Lower lobe of right lung (tissue), 2 donors: ENCODE measurements at regions not wholly inside any gene's neighbourhood (a gene's known extent, or its start where the extent isn't known, plus 50 kb on each side); places are given as distances from the start of the nearest gene placed in this dataset.

ENCODE experiments used
- ATAC-seq, 2 donors: fragments of 200-7000 bp; cut with Tn5 transposase; one replicate each; pipeline ENCODE4 v1.9.1; 2020 to 2022; ENCODE audit warnings: mild to moderate bottlenecking in 2 of 2, moderate library complexity in 2 of 2
- DNase-seq: peaks from one replicate; pipeline ENCODE4 v3.0.0-alpha.2; 2020
- H3K27ac ChIP-seq: fragments of 200-600 bp; one replicate; pipeline ENCODE4 v1.8.0; 2022
- H3K27me3 ChIP-seq: fragments of 200-600 bp; one replicate; pipeline ENCODE4 v1.8.0; 2022; ENCODE audit warnings: low read depth
- H3K36me3 ChIP-seq: fragments of 200-600 bp; one replicate; pipeline ENCODE4 v1.8.0; 2022; ENCODE audit warnings: mild to moderate bottlenecking
- H3K4me1 ChIP-seq: fragments of 200-600 bp; one replicate; pipeline ENCODE4 v1.8.0; 2022
- H3K4me3 ChIP-seq: fragments of 200-600 bp; one replicate; pipeline ENCODE4 v1.8.0; 2022; ENCODE audit warnings: mild to moderate bottlenecking
- H3K9me3 ChIP-seq: fragments of 200-600 bp; one replicate; pipeline ENCODE4 v1.8.0; 2022
- intact Hi-C: fragments of 100-400 bp; cut with DNase I; formaldehyde crosslinking; loops from one replicate; pipeline ENCODE4 v1.11.0; 2022
- TF ChIP-seq, protein P1 (sequence below): fragments of 200-600 bp; IDR thresholded peaks from one replicate; pipeline ENCODE4 v1.8.0; 2022; ENCODE audit warnings: antibody characterized with exemption, mild to moderate bottlenecking
- donor health status: DM: no; HTN: yes; CAD: no; lungs with severe emphysema.

DNA sequence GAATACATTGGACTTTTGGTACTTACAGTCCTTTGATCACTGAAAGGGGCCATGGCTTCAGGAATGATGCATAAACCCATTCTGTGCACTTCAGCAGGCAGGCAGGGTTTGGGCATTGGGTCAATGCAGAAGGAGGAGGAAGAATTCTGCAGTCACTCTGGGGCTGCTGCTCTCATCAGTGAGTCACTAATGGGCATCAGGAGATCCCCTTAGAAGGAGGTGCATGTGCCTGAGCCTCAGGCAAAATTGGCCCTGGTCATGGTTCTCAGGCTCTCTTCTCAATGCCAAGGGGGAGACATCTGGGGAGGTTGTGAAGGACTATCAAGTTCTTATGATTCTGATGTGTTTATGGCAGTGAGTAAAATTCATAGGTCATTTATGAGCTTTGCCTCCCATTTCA lies 52.0 kb upstream of the TNP1 start:
- Histone ChIP-seq H3K4me3 (no peak overlapping the region), H3K36me3 (no peaks in the 10 kb centered on the region), H3K4me1 (no peaks in the 10 kb centered on the region), H3K9me3 (no peaks in the 10 kb centered on the region), H3K27me3 (no peaks in the 10 kb centered on the region), H3K27ac (no peak overlapping the region)
- DNase-seq (no peak), ATAC-seq (no peak)
- TF ChIP-seq, protein P1, sequence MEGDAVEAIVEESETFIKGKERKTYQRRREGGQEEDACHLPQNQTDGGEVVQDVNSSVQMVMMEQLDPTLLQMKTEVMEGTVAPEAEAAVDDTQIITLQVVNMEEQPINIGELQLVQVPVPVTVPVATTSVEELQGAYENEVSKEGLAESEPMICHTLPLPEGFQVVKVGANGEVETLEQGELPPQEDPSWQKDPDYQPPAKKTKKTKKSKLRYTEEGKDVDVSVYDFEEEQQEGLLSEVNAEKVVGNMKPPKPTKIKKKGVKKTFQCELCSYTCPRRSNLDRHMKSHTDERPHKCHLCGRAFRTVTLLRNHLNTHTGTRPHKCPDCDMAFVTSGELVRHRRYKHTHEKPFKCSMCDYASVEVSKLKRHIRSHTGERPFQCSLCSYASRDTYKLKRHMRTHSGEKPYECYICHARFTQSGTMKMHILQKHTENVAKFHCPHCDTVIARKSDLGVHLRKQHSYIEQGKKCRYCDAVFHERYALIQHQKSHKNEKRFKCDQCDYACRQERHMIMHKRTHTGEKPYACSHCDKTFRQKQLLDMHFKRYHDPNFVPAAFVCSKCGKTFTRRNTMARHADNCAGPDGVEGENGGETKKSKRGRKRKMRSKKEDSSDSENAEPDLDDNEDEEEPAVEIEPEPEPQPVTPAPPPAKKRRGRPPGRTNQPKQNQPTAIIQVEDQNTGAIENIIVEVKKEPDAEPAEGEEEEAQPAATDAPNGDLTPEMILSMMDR, result no peak
- intact Hi-C loops, result no loop called here

DNA sequence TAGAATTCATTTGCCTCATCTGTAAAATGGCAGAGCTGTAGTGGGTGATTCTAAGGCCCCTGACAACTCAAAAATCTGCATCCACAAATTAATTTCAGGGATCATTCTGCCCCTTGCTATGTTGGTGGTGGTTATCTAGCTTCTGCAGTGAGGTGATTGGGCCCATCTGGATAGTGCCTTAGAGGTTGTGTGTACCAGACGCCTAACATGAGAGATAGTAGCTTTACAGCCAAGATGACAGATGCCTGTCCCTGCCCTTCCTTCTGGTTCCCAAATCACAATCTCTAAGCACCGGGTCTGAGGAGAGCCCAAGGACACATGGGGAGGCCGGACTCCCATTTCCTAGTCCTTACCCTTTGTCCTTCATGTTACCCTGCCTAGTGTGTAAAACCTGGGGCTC lies 51.1 kb upstream of the TNP1 start:
- TF ChIP-seq, protein P1, result no peak
- DNase-seq, result no peak

DNA sequence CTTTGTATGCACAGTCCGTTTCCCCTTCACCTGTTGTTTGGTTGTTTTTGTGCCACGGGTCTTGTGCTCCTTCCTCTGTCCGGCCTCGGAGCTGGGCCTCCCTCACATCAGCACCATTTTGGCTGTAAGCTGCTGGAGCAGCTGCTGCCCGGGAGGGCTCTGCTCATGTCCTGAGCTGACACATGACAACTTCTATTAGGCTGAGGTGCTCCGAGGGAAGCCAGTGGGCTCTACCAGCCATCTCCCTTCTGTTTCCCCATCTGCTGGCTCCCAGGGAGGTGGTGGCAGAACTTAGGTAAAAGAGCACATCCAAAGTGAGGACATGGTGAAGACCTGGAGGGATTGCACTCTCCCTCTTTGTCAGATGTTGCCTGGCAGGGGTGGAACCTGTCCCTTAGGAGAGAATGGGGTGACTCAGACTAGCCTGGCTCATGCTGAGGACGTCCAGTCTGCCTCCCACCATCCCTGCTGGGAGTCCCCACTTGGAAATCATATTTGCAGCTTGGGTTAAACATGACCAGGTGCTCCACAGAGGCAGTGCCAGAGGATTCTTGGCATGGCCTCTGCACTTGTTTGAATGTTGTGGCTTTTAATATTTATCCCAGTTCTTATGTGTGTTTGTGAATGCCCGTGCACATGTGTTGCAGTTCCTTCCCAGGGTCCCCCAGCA lies 49.8 kb upstream of the TNP1 start:
- ATAC-seq (no peak), DNase-seq (no peak)
- intact Hi-C loops, result no loop called here
- Histone ChIP-seq H3K27me3 (no peaks in the 10 kb centered on the region), H3K4me3 (no peak overlapping the region), H3K9me3 (no peaks in the 10 kb centered on the region), H3K36me3 (no peaks in the 10 kb centered on the region), H3K4me1 (no peaks in the 10 kb centered on the region), H3K27ac (no peak overlapping the region)
- TF ChIP-seq, protein P1, result no peak

More for the DNA sequence above, 51.1 kb upstream of the TNP1 start:
- H3K27me3 ChIP-seq, result no peaks in the 10 kb centered on the region
- no peaks in the 10 kb centered on the region for H3K36me3 ChIP-seq
- no peaks in the 10 kb centered on the region for H3K9me3 ChIP-seq
- intact Hi-C loops, result no loop called here
- H3K27ac ChIP-seq, result no peak overlapping the region
- no peak overlapping the region for H3K4me3 ChIP-seq
- no peak for ATAC-seq
- H3K4me1 ChIP-seq, result no peaks in the 10 kb centered on the region
